ENCODE measurements at regions not wholly inside any gene's neighbourhood (a gene's known extent, or its start where the extent isn't known, plus 50 kb on each side); places are given as distances from the start of the nearest gene placed in this dataset.

DNA sequence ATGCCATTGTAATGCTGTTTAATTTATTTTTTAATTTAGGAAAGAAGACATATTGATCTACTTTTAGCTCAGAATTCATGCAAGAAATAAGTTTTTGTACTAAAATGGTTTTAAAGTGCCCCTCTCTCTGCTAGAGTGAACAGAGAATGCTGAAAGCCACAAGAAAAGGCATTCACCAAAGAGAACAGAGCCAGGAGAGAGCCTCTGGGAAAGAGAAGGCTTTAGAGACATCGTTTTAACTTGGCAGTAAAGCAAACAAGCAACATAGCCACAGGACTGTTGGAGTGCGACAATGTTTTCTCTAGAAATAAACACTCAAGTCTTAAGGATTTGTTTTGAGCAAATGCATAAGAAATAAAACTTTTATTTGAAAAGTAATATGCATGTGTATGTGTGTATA lies 484.1 kb upstream of the CPEB2 start:
- TF ChIP-seq POLR2AphosphoS5 (IDR thresholded peaks at IDR 0.05; ENCODE audit: low read depth) (no peak), CREB1 (CRISPR knock-in tag; IDR thresholded peaks at IDR 0.05; ENCODE audit: low read depth) (no peak), EZH2 (IDR thresholded peaks at IDR 0.05; ENCODE audit: low read depth, unreplicated experiment) (no peak), JUNB (IDR thresholded peaks at IDR 0.05; ENCODE audit: unreplicated experiment) (no peak), ZNF114 (CRISPR knock-in tag; IDR thresholded peaks at IDR 0.05) (no peak), EZH2phosphoT487 (IDR thresholded peaks at IDR 0.05; ENCODE audit: unreplicated experiment) (no peak)
- TF ChIP-seq, protein P1, sequence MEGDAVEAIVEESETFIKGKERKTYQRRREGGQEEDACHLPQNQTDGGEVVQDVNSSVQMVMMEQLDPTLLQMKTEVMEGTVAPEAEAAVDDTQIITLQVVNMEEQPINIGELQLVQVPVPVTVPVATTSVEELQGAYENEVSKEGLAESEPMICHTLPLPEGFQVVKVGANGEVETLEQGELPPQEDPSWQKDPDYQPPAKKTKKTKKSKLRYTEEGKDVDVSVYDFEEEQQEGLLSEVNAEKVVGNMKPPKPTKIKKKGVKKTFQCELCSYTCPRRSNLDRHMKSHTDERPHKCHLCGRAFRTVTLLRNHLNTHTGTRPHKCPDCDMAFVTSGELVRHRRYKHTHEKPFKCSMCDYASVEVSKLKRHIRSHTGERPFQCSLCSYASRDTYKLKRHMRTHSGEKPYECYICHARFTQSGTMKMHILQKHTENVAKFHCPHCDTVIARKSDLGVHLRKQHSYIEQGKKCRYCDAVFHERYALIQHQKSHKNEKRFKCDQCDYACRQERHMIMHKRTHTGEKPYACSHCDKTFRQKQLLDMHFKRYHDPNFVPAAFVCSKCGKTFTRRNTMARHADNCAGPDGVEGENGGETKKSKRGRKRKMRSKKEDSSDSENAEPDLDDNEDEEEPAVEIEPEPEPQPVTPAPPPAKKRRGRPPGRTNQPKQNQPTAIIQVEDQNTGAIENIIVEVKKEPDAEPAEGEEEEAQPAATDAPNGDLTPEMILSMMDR (conservative IDR thresholded peaks at IDR 0.05; ENCODE audit: low read depth in 2 of 2) = no peak
- TF ChIP-seq, protein P2, sequence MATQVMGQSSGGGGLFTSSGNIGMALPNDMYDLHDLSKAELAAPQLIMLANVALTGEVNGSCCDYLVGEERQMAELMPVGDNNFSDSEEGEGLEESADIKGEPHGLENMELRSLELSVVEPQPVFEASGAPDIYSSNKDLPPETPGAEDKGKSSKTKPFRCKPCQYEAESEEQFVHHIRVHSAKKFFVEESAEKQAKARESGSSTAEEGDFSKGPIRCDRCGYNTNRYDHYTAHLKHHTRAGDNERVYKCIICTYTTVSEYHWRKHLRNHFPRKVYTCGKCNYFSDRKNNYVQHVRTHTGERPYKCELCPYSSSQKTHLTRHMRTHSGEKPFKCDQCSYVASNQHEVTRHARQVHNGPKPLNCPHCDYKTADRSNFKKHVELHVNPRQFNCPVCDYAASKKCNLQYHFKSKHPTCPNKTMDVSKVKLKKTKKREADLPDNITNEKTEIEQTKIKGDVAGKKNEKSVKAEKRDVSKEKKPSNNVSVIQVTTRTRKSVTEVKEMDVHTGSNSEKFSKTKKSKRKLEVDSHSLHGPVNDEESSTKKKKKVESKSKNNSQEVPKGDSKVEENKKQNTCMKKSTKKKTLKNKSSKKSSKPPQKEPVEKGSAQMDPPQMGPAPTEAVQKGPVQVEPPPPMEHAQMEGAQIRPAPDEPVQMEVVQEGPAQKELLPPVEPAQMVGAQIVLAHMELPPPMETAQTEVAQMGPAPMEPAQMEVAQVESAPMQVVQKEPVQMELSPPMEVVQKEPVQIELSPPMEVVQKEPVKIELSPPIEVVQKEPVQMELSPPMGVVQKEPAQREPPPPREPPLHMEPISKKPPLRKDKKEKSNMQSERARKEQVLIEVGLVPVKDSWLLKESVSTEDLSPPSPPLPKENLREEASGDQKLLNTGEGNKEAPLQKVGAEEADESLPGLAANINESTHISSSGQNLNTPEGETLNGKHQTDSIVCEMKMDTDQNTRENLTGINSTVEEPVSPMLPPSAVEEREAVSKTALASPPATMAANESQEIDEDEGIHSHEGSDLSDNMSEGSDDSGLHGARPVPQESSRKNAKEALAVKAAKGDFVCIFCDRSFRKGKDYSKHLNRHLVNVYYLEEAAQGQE (IDR thresholded peaks at IDR 0.05; ENCODE audit: unreplicated experiment) = no peak

Measured in GM23338 (cell line).